OCI-LY3 (cell line): ENCODE measurements at regions not wholly inside any gene's neighbourhood (a gene's known extent, or its start where the extent isn't known, plus 50 kb on each side); places are given as distances from the start of the nearest gene placed in this dataset.

ENCODE experiments used
- H2AFZ ChIP-seq: fragments of 200-600, 300-600 bp; shearing (Covaris generic); 2 replicates; pipeline ENCODE4 v1.6.0; 2014; ENCODE audit warnings: antibody characterized with exemption, low read depth, low read length
- H3K27ac ChIP-seq: fragments of 200-600, 300-600 bp; sonication (generic); 2 replicates; pipeline ENCODE4 v1.5.1; 2014; ENCODE audit warnings: mild to moderate bottlenecking, low read length, moderate library complexity, mixed read lengths
- H3K27me3 ChIP-seq: fragments of 200-600, 300-600 bp; sonication (generic); 2 replicates; pipeline ENCODE4 v1.6.1; 2014; ENCODE audit warnings: low read depth, low read length, mixed read lengths
- H3K36me3 ChIP-seq: fragments of 200-600, 300-600 bp; sonication (generic); replicated peaks from 2 replicates; pipeline ENCODE3; 2014; ENCODE audit warnings: low read depth, low read length, mixed read lengths
- H3K4me1 ChIP-seq: fragments of 300-600, 200-600 bp; sonication (generic); 2 replicates; pipeline ENCODE4 v1.6.1; 2014; ENCODE audit warnings: low read length, mixed read lengths
- H3K4me2 ChIP-seq: fragments of 200-600, 300-600 bp; sonication (generic); 2 replicates; pipeline ENCODE4 v1.6.1; 2014; ENCODE audit warnings: low read length, mixed read lengths
- H3K4me3 ChIP-seq: fragments of 300-600, 200-600 bp; sonication (generic); 2 replicates; pipeline ENCODE4 v1.5.1; 2014; ENCODE audit warnings: antibody characterized with exemption, mild to moderate bottlenecking, low read length, moderate library complexity
- H3K79me2 ChIP-seq: fragments of 300-600, 200-600 bp; shearing (Covaris generic); 2 replicates; pipeline ENCODE4 v1.6.1; 2014; ENCODE audit warnings: mild to moderate bottlenecking, low read length, mixed read lengths
- H3K9ac ChIP-seq: fragments of 300-600, 200-600 bp; shearing (Covaris generic); 2 replicates; pipeline ENCODE4 v1.6.0; 2014; ENCODE audit warnings: mild to moderate bottlenecking, low read length, moderate library complexity
- H3K9me3 ChIP-seq: fragments of 200-600, 300-600 bp; shearing (Covaris generic); 2 replicates; pipeline ENCODE4 v1.6.1; 2014; ENCODE audit warnings: low read length, mixed read lengths; ENCODE audit not compliant: insufficient read depth
- H4K20me1 ChIP-seq: fragments of 200-600, 300-600 bp; sonication (generic); 2 replicates; pipeline ENCODE4 v1.6.1; 2016; ENCODE audit warnings: low read length, mixed read lengths; ENCODE audit not compliant: insufficient read depth
- EZH2phosphoT487 ChIP-seq: fragments of 200-600 bp; shearing (Covaris generic); IDR thresholded peaks from 2 replicates; pipeline ENCODE4 v1.6.1; 2018; ENCODE audit warnings: antibody characterized with exemption, mixed run types, low read depth
- TF ChIP-seq, protein P1 (sequence below): fragments of 200-600, 300-600 bp; sonication (generic); IDR thresholded peaks from 2 replicates; pipeline ENCODE4 v1.5.1; 2014; ENCODE audit warnings: antibody characterized with exemption, low read length, low read depth

DNA sequence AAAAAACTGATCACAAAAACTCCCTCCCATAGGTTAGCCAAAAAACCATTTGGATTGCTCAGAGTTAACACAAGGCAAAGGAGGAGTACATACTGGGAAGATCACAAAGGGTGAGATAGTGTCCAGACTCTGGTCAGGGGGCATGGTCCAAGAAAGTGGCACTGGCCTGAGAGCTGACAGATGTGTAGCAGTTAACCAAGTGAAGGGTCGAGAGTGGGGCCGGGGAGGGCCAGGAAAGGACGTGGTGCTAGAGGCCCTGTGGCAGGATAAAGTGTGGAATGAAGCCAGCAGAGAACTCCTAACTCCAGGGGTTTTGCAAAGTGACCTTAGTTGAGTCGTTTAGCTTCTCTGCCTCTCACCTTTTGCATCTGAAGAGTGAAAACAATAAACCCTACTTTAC, 290.5 kb downstream of the FOXA2 start:
- no peaks in the 10 kb centered on the region for H3K27me3 ChIP-seq
- no peak overlapping the region for H2AFZ ChIP-seq
- no peaks in the 10 kb centered on the region for H4K20me1 ChIP-seq
- H3K27ac ChIP-seq, result no peak overlapping the region
- no peaks in the 10 kb centered on the region for H3K9me3 ChIP-seq
- no peak overlapping the region for H3K4me2 ChIP-seq
- no peak overlapping the region for H3K4me3 ChIP-seq
- H3K79me2 ChIP-seq, result no peaks in the 10 kb centered on the region
- no peak overlapping the region for H3K9ac ChIP-seq
- no peak for TF ChIP-seq EZH2phosphoT487
- TF ChIP-seq, protein P1, sequence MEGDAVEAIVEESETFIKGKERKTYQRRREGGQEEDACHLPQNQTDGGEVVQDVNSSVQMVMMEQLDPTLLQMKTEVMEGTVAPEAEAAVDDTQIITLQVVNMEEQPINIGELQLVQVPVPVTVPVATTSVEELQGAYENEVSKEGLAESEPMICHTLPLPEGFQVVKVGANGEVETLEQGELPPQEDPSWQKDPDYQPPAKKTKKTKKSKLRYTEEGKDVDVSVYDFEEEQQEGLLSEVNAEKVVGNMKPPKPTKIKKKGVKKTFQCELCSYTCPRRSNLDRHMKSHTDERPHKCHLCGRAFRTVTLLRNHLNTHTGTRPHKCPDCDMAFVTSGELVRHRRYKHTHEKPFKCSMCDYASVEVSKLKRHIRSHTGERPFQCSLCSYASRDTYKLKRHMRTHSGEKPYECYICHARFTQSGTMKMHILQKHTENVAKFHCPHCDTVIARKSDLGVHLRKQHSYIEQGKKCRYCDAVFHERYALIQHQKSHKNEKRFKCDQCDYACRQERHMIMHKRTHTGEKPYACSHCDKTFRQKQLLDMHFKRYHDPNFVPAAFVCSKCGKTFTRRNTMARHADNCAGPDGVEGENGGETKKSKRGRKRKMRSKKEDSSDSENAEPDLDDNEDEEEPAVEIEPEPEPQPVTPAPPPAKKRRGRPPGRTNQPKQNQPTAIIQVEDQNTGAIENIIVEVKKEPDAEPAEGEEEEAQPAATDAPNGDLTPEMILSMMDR, result no peak
- no peaks in the 10 kb centered on the region for H3K36me3 ChIP-seq
- H3K4me1 ChIP-seq, result no peaks in the 10 kb centered on the region

DNA sequence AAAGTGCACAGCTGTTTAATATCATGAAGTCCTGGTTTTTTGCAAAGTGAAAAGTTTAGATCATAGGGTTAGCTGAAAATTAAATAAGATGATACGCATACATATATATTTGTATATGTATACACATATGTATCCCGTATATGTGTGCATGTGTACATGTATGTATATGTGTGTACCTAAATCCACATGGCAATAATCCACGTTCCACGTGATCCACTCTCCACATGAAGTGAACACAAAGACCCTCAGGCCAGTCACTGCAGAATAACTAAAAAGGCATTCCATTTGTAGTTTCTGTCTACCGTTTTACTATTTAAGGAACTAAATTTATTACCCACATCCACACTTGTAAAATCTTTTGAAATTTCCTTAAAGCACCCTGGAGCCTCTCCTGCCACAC, 294.9 kb downstream of the FOXA2 start:
- H3K27me3 ChIP-seq, result no peaks in the 10 kb centered on the region
- no peaks in the 10 kb centered on the region for H3K36me3 ChIP-seq
- no peak overlapping the region for H3K4me3 ChIP-seq
- no peaks in the 10 kb centered on the region for H3K79me2 ChIP-seq
- H4K20me1 ChIP-seq, result no peaks in the 10 kb centered on the region
- no peak overlapping the region for H3K27ac ChIP-seq
- TF ChIP-seq, protein P1, result no peak
- TF ChIP-seq EZH2phosphoT487, result no peak
- no peak overlapping the region for H3K4me2 ChIP-seq
- no peaks in the 10 kb centered on the region for H3K4me1 ChIP-seq
- H2AFZ ChIP-seq, result no peak overlapping the region
- no peak overlapping the region for H3K9ac ChIP-seq
- no peaks in the 10 kb centered on the region for H3K9me3 ChIP-seq

DNA sequence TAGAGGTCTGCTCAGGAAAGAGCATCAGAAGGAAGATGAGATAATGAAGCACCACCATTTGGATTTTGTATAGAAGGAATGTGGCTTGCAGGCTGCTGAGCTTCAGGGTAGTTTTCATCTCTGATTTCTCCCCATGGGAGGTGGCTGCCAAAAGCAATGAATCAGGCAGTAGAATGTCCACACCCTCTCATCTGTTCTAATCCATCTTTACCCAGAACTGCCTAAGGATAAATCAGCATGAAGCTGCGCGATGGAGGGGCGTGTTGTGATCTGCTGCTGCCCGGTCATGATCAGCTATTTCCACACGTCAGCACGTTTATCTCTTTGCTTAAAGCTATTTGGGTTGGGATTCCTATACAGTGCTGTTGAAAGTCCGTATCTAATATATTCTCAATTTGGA, 295.4 kb downstream of the FOXA2 start:
- H3K4me3 ChIP-seq, result no peak overlapping the region
- no peak overlapping the region for H3K4me2 ChIP-seq
- no peaks in the 10 kb centered on the region for H3K36me3 ChIP-seq
- no peaks in the 10 kb centered on the region for H3K4me1 ChIP-seq
- no peak overlapping the region for H3K27ac ChIP-seq
- H3K27me3 ChIP-seq, result no peaks in the 10 kb centered on the region
- no peaks in the 10 kb centered on the region for H3K9me3 ChIP-seq
- H4K20me1 ChIP-seq, result no peaks in the 10 kb centered on the region
- no peak overlapping the region for H2AFZ ChIP-seq
- H3K9ac ChIP-seq, result no peak overlapping the region
- no peak for TF ChIP-seq EZH2phosphoT487
- TF ChIP-seq, protein P1, result no peak
- H3K79me2 ChIP-seq, result no peaks in the 10 kb centered on the region

DNA sequence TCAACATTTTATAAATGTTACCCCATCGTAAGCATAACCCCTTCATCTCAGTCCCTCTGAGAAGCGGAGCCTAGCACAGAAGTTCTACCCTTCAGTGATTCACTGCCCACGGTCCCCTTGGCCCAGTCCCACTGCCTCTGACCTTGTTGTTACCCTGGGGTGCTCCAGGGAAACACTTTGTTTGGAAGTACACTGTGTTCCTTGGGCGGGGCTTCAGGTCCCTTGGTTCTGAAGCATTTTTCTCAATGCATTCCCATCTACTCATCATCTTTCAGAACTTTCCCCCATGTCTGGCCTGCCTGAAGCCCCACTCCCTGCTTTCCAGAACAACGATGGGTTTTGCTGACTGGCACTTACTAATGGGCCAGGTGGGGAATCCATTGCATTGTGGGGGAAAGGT, 296.2 kb downstream of the FOXA2 start:
- Histone ChIP-seq H3K79me2 (no peaks in the 10 kb centered on the region), H3K9ac (no peak overlapping the region), H3K9me3 (no peaks in the 10 kb centered on the region)

More for the DNA sequence above, 296.2 kb downstream of the FOXA2 start:
- no peak overlapping the region for H2AFZ ChIP-seq
- no peaks in the 10 kb centered on the region for H3K4me1 ChIP-seq
- no peak overlapping the region for H3K4me3 ChIP-seq
- no peaks in the 10 kb centered on the region for H4K20me1 ChIP-seq
- TF ChIP-seq, protein P1, result no peak
- no peak for TF ChIP-seq EZH2phosphoT487
- H3K27me3 ChIP-seq, result no peaks in the 10 kb centered on the region
- no peak overlapping the region for H3K27ac ChIP-seq
- H3K4me2 ChIP-seq, result no peak overlapping the region
- no peaks in the 10 kb centered on the region for H3K36me3 ChIP-seq
